C4-2B (cell line): ENCODE measurements at regions not wholly inside any gene's neighbourhood (a gene's known extent, or its start where the extent isn't known, plus 50 kb on each side); places are given as distances from the start of the nearest gene placed in this dataset.

Experiments
- CTCF ChIP-seq: fragments of 450-650 bp; conservative IDR thresholded peaks from 2 replicates; pipeline ENCODE4 v1.5.1; 2017; ENCODE audit warnings: mild to moderate bottlenecking
- ZFX ChIP-seq: fragments of 450-650 bp; IDR thresholded peaks from 2 replicates; pipeline ENCODE4 v1.6.1; 2017

- TF ChIP-seq CTCF (peak; percentile 70), ZFX (no peak)
These were observed 504.3 kb downstream of the FAM181B start for GRCh38 chr11:82229341-82229740.
